HT-29 (cell line): ENCODE measurements at regions not wholly inside any gene's neighbourhood (a gene's known extent, or its start where the extent isn't known, plus 50 kb on each side); places are given as distances from the start of the nearest gene placed in this dataset.

Source experiments
- DNase-seq: peaks from one replicate; pipeline ENCODE4 v3.0.0-alpha.2; 2015; ENCODE audit warnings: low spot score

- DNase-seq: no peak
Measured at GRCh38 chr2:105625632-105626031, 119.1 kb upstream of the NCK2 start.

GRCh38 chr2:105621038-105621437, 123.7 kb upstream of the NCK2 start:
- DNase-seq: no peak

- DNase-seq: no peak
Measured at GRCh38 chr2:105618351-105618659, 126.4 kb upstream of the NCK2 start.

- DNase-seq: peak; percentile 43
Measured at GRCh38 chr2:105617631-105618350, 126.9 kb upstream of the NCK2 start.

GRCh38 chr2:105615305-105615704, 129.4 kb upstream of the NCK2 start:
- no peak for DNase-seq

GRCh38 chr2:105611811-105612424, 132.8 kb upstream of the NCK2 start:
- no peak for DNase-seq

GRCh38 chr2:105611333-105611637, 133.4 kb upstream of the NCK2 start:
- DNase-seq: no peak

- no peak for DNase-seq
Measured at GRCh38 chr2:105610576-105611332, 134.0 kb upstream of the NCK2 start.

GRCh38 chr2:105609746-105610402, 134.8 kb upstream of the NCK2 start:
- no peak for DNase-seq

- DNase-seq: no peak
Measured at GRCh38 chr2:105607920-105608504, 136.7 kb upstream of the NCK2 start.

GRCh38 chr2:105606081-105606480, 138.6 kb upstream of the NCK2 start:
- DNase-seq: no peak

- DNase-seq: no peak
Measured at GRCh38 chr2:105604938-105605337, 139.8 kb upstream of the NCK2 start.

- no peak for DNase-seq
Measured at GRCh38 chr2:105600949-105601794, 143.5 kb upstream of the NCK2 start.

GRCh38 chr2:105600602-105600948, 144.1 kb upstream of the NCK2 start:
- no peak for DNase-seq

GRCh38 chr2:105600037-105600442, 144.7 kb upstream of the NCK2 start:
- DNase-seq: no peak

GRCh38 chr2:105598829-105599698, 145.6 kb upstream of the NCK2 start:
- DNase-seq: no peak

GRCh38 chr2:105597806-105598803, 146.6 kb upstream of the NCK2 start:
- no peak for DNase-seq

- no peak for DNase-seq
Measured at GRCh38 chr2:105597011-105597805, 147.5 kb upstream of the NCK2 start.
